Fibroblast of villous mesenchyme (primary cell): ENCODE measurements at regions not wholly inside any gene's neighbourhood (a gene's known extent, or its start where the extent isn't known, plus 50 kb on each side); places are given as distances from the start of the nearest gene placed in this dataset.
"Not testable (repeated sequence)": the region's sequence is repeated elsewhere in the genome, so short reads cannot be mapped to it uniquely, and the experiment has no call there.

Experiments
- DNase-seq: peaks from one replicate; pipeline ENCODE4 v3.0.0-alpha.2; 2010; ENCODE audit warnings: low read depth
- H3K4me3 ChIP-seq: 2 replicates; pipeline ENCODE4 v1.5.1; 2011; ENCODE audit warnings: low read depth, mild to moderate bottlenecking, low read length
- CTCF ChIP-seq: IDR thresholded peaks from 2 replicates; pipeline ENCODE4 v1.5.1; 2012; ENCODE audit warnings: low read depth, mild to moderate bottlenecking, low read length; ENCODE audit not compliant: insufficient read depth

DNA sequence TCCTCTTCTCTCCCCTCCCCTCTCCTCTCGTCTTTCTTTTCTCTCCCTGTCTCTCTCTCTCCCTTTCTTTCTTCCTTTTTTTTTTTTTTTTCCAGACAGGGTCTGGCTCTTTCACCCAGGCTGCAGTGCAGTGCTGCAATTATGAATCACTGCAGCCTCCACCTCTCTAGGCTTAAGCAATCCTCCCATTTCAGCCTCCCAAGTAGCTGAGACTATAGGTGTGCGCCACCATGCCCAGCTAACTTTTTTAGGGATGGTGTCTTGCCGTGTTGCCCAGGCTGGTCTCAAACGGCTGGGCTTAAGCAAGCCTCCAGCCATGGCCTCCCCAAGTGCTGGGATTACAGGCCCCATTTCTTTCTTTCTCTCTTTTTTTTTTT, 59.9 kb upstream of the NCOA3 start:
- no peak for TF ChIP-seq CTCF
- H3K4me3 ChIP-seq = no peak overlapping the region
- DNase-seq = no peak

- not testable (repeated sequence) for H3K4me3 ChIP-seq, DNase-seq
These were observed 58.6 kb upstream of the NCOA3 start for GRCh38 chr20:47443060-47443459.

- no peak for TF ChIP-seq CTCF
- DNase-seq = no peak
These were observed 57.1 kb upstream of the NCOA3 start for GRCh38 chr20:47444584-47444983.

GRCh38 chr20:47445291-47445690, 56.4 kb upstream of the NCOA3 start:
- TF ChIP-seq CTCF = no peak
- no peak for DNase-seq
- H3K4me3 ChIP-seq = no peak overlapping the region

More at GRCh38 chr20:47444584-47444983, 57.1 kb upstream of the NCOA3 start:
- H3K4me3 ChIP-seq = no peak overlapping the region

- not testable (repeated sequence) for H3K4me3 ChIP-seq, DNase-seq
These were observed 54.1 kb upstream of the NCOA3 start for GRCh38 chr20:47447350-47448296.

DNA sequence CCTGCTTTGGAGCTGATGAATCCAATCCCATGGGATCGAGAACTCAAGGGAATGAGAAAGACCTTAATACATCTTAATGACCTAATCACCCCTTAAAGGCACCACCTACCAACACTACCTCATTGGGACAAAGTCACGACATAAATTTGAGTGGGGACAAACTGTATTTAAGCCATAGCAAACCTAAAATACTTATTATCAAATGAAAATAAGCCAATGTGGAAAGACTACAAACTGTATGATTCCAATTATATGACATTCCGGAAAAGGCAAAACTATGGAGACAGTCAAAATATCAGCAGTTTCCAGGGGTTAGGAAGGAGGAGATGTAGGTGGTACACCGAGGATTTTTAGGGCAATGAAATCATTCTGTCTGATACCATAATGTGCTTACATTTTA, 53.3 kb upstream of the NCOA3 start:
- DNase-seq = no peak
- no peak for TF ChIP-seq CTCF
- H3K4me3 ChIP-seq = no peak overlapping the region

- no peak for TF ChIP-seq CTCF
- H3K4me3 ChIP-seq = no peak overlapping the region
- DNase-seq = no peak
These were observed 50.1 kb upstream of the NCOA3 start for GRCh38 chr20:47451602-47451904.
